Adipocyte (in vitro differentiated cells): ENCODE measurements at regions not wholly inside any gene's neighbourhood (a gene's known extent, or its start where the extent isn't known, plus 50 kb on each side); places are given as distances from the start of the nearest gene placed in this dataset.
"Not testable (repeated sequence)": the region's sequence is repeated elsewhere in the genome, so short reads cannot be mapped to it uniquely, and the experiment has no call there.

ENCODE experiments used
- DNase-seq: peaks from one replicate; pipeline ENCODE4 v3.0.0-alpha.2; 2015; ENCODE audit warnings: low read depth
- H3K27me3 ChIP-seq: replicated peaks from 2 replicates; pipeline ENCODE4 v1.7.0; 2013; ENCODE audit warnings: mild to moderate bottlenecking, low read length, moderate library complexity; ENCODE audit not compliant: control insufficient read depth, insufficient read depth
- H3K36me3 ChIP-seq: 2 replicates; pipeline ENCODE4 v1.7.0; 2013; ENCODE audit warnings: low read length, mild to moderate bottlenecking, moderate library complexity; ENCODE audit not compliant: control insufficient read depth, insufficient read depth, severe bottlenecking
- H3K4me1 ChIP-seq: 2 replicates; pipeline ENCODE4 v1.7.0; 2013; ENCODE audit warnings: mild to moderate bottlenecking, low read length, moderate library complexity; ENCODE audit not compliant: control insufficient read depth, insufficient read depth
- H3K4me3 ChIP-seq: 2 replicates; pipeline ENCODE4 v1.7.0; 2013; ENCODE audit warnings: mild to moderate bottlenecking, low read length, moderate library complexity
- H3K9ac ChIP-seq: 2 replicates; pipeline ENCODE4 v1.7.0; 2013; ENCODE audit warnings: mild to moderate bottlenecking, low read length, moderate library complexity
- H3K9me3 ChIP-seq: 2 replicates; pipeline ENCODE4 v1.7.0; 2013; ENCODE audit warnings: mild to moderate bottlenecking, low read length, moderate library complexity; ENCODE audit not compliant: control insufficient read depth

- H3K4me3 ChIP-seq, H3K36me3 ChIP-seq, DNase-seq, H3K4me1 ChIP-seq, H3K9me3 ChIP-seq, H3K9ac ChIP-seq, H3K27me3 ChIP-seq: not testable (repeated sequence)
These were observed 100.2 kb upstream of the TPTE start for GRCh38 chr21:10421199-10421598.

GRCh38 chr21:10421601-10422000 lies 99.8 kb upstream of the TPTE start:
- not testable (repeated sequence) for H3K4me1 ChIP-seq, H3K9me3 ChIP-seq, H3K36me3 ChIP-seq, H3K4me3 ChIP-seq, H3K9ac ChIP-seq, H3K27me3 ChIP-seq, DNase-seq

GRCh38 chr21:10424097-10424886 lies 97.1 kb upstream of the TPTE start:
- not testable (repeated sequence) for H3K4me1 ChIP-seq, H3K4me3 ChIP-seq, H3K36me3 ChIP-seq, DNase-seq, H3K9me3 ChIP-seq, H3K27me3 ChIP-seq, H3K9ac ChIP-seq

GRCh38 chr21:10424887-10425145 lies 96.6 kb upstream of the TPTE start:
- DNase-seq, H3K4me3 ChIP-seq, H3K27me3 ChIP-seq, H3K36me3 ChIP-seq, H3K9me3 ChIP-seq, H3K4me1 ChIP-seq, H3K9ac ChIP-seq: not testable (repeated sequence)

GRCh38 chr21:10425856-10426255 lies 95.5 kb upstream of the TPTE start:
- Histone ChIP-seq H3K27me3 (no peaks in the 10 kb centered on the region), H3K9me3 (peaks cover 3% of the 10 kb centered on the region)
- no peak for DNase-seq

GRCh38 chr21:10426812-10427211 lies 94.6 kb upstream of the TPTE start:
- not testable (repeated sequence) for H3K27me3 ChIP-seq, H3K4me3 ChIP-seq, H3K36me3 ChIP-seq, H3K9me3 ChIP-seq, DNase-seq, H3K4me1 ChIP-seq, H3K9ac ChIP-seq

More at GRCh38 chr21:10425856-10426255, 95.5 kb upstream of the TPTE start:
- no peaks in the 10 kb centered on the region for H3K4me1 ChIP-seq
- H3K4me3 ChIP-seq, result no peak overlapping the region
- no peak overlapping the region for H3K9ac ChIP-seq
- no peaks in the 10 kb centered on the region for H3K36me3 ChIP-seq

- not testable (repeated sequence) for H3K36me3 ChIP-seq, H3K9ac ChIP-seq, H3K27me3 ChIP-seq, H3K4me1 ChIP-seq, DNase-seq, H3K9me3 ChIP-seq, H3K4me3 ChIP-seq
These were observed 94.1 kb upstream of the TPTE start for GRCh38 chr21:10427277-10427676.

- not testable (repeated sequence) for H3K36me3 ChIP-seq, H3K4me1 ChIP-seq, H3K9ac ChIP-seq, H3K27me3 ChIP-seq, H3K9me3 ChIP-seq, H3K4me3 ChIP-seq, DNase-seq
These were observed 92.3 kb upstream of the TPTE start for GRCh38 chr21:10428981-10429534.

- no peaks in the 10 kb centered on the region for H3K36me3 ChIP-seq
- no peak overlapping the region for H3K9ac ChIP-seq
- no peaks in the 10 kb centered on the region for H3K4me1 ChIP-seq
- DNase-seq, result no peak
- peaks cover 3% of the 10 kb centered on the region for H3K9me3 ChIP-seq
- no peaks in the 10 kb centered on the region for H3K27me3 ChIP-seq
- H3K4me3 ChIP-seq, result no peak overlapping the region
These were observed 91.4 kb upstream of the TPTE start for GRCh38 chr21:10430005-10430404.

- not testable (repeated sequence) for H3K9ac ChIP-seq, DNase-seq, H3K4me1 ChIP-seq, H3K4me3 ChIP-seq, H3K27me3 ChIP-seq, H3K36me3 ChIP-seq
- H3K9me3 ChIP-seq, result peaks cover 10% of the 10 kb centered on the region
These were observed 89.4 kb upstream of the TPTE start for GRCh38 chr21:10431995-10432394.

GRCh38 chr21:10432456-10432855 lies 88.9 kb upstream of the TPTE start:
- not testable (repeated sequence) for H3K36me3 ChIP-seq, DNase-seq, H3K9ac ChIP-seq, H3K4me1 ChIP-seq, H3K4me3 ChIP-seq, H3K27me3 ChIP-seq
- peaks cover 10% of the 10 kb centered on the region for H3K9me3 ChIP-seq

GRCh38 chr21:10437977-10438376 lies 83.4 kb upstream of the TPTE start:
- peaks cover 29% of the 10 kb centered on the region for H3K9me3 ChIP-seq
- not testable (repeated sequence) for H3K27me3 ChIP-seq, H3K36me3 ChIP-seq, DNase-seq, H3K4me1 ChIP-seq, H3K4me3 ChIP-seq, H3K9ac ChIP-seq
